ENCODE measurements at regions not wholly inside any gene's neighbourhood (a gene's known extent, or its start where the extent isn't known, plus 50 kb on each side); places are given as distances from the start of the nearest gene placed in this dataset.
"Not testable (repeated sequence)": the region's sequence is repeated elsewhere in the genome, so short reads cannot be mapped to it uniquely, and the experiment has no call there.

GRCh38 chr13:90311929-90312328 lies 1035.6 kb upstream of the MIR17HG start:
- no peak for DNase-seq (ENCODE audit: low read depth in 6 of 9, low spot score in 9 of 9)
- H3K27me3 ChIP-seq (ENCODE audit: control insufficient read depth in 2 of 2, insufficient read depth in 1 of 2, low read length in 1 of 2), result no peaks in the 10 kb centered on the region
- no peak overlapping the region for H3K4me3 ChIP-seq (ENCODE audit: low read length in 2 of 2)
- no peaks in the 10 kb centered on the region for H3K36me3 ChIP-seq (ENCODE audit: control insufficient read depth in 2 of 2, insufficient read depth in 2 of 2, low read length in 1 of 2)
- H3K27ac ChIP-seq (ENCODE audit: low read depth in 1 of 2, low read length in 1 of 2), result no peak overlapping the region
- WGBS, result 92% methylated on average over 7 of the region's 7 CpGs
- H3K4me1 ChIP-seq (ENCODE audit: control insufficient read depth in 2 of 2, insufficient read depth in 2 of 2, low read length in 2 of 2), result no peaks in the 10 kb centered on the region
- no peaks in the 10 kb centered on the region for H3K9me3 ChIP-seq (ENCODE audit: control insufficient read depth in 2 of 2, insufficient read depth in 1 of 2, low read length in 1 of 2)

- 96% methylated on average over 2 of the region's 2 CpGs for WGBS
These were observed 1032.4 kb upstream of the MIR17HG start for GRCh38 chr13:90315061-90315460.

GRCh38 chr13:90320664-90321063 lies 1026.8 kb upstream of the MIR17HG start:
- Histone ChIP-seq H3K9me3 (ENCODE audit: control insufficient read depth in 2 of 2, insufficient read depth in 1 of 2, low read length in 1 of 2) (no peaks in the 10 kb centered on the region), H3K36me3 (ENCODE audit: control insufficient read depth in 2 of 2, insufficient read depth in 2 of 2, low read length in 1 of 2) (no peaks in the 10 kb centered on the region), H3K4me3 (ENCODE audit: low read length in 2 of 2) (no peak overlapping the region), H3K27me3 (ENCODE audit: control insufficient read depth in 2 of 2, insufficient read depth in 1 of 2, low read length in 1 of 2) (no peaks in the 10 kb centered on the region), H3K27ac (ENCODE audit: low read depth in 1 of 2, low read length in 1 of 2) (no peak overlapping the region), H3K4me1 (ENCODE audit: control insufficient read depth in 2 of 2, insufficient read depth in 2 of 2, low read length in 2 of 2) (no peaks in the 10 kb centered on the region)
- WGBS, result 92% methylated on average over 4 of the region's 4 CpGs
- DNase-seq (ENCODE audit: low read depth in 6 of 9, low spot score in 9 of 9), result no peak

More at GRCh38 chr13:90315061-90315460, 1032.4 kb upstream of the MIR17HG start:
- no peak overlapping the region for H3K27ac ChIP-seq (ENCODE audit: low read depth in 1 of 2, low read length in 1 of 2)
- H3K9me3 ChIP-seq (ENCODE audit: control insufficient read depth in 2 of 2, insufficient read depth in 1 of 2, low read length in 1 of 2), result no peaks in the 10 kb centered on the region
- DNase-seq (ENCODE audit: low read depth in 6 of 9, low spot score in 9 of 9), result no peak
- no peaks in the 10 kb centered on the region for H3K36me3 ChIP-seq (ENCODE audit: control insufficient read depth in 2 of 2, insufficient read depth in 2 of 2, low read length in 1 of 2)
- no peaks in the 10 kb centered on the region for H3K4me1 ChIP-seq (ENCODE audit: control insufficient read depth in 2 of 2, insufficient read depth in 2 of 2, low read length in 2 of 2)
- H3K27me3 ChIP-seq (ENCODE audit: control insufficient read depth in 2 of 2, insufficient read depth in 1 of 2, low read length in 1 of 2), result no peaks in the 10 kb centered on the region
- H3K4me3 ChIP-seq (ENCODE audit: low read length in 2 of 2), result no peak overlapping the region

- WGBS, result 89% methylated on average over 9 of the region's 9 CpGs
- no peaks in the 10 kb centered on the region for H3K4me1 ChIP-seq (ENCODE audit: control insufficient read depth in 2 of 2, insufficient read depth in 2 of 2, low read length in 2 of 2)
- no peak overlapping the region for H3K27ac ChIP-seq (ENCODE audit: low read depth in 1 of 2, low read length in 1 of 2)
- H3K9me3 ChIP-seq (ENCODE audit: control insufficient read depth in 2 of 2, insufficient read depth in 1 of 2, low read length in 1 of 2), result no peaks in the 10 kb centered on the region
- H3K36me3 ChIP-seq (ENCODE audit: control insufficient read depth in 2 of 2, insufficient read depth in 2 of 2, low read length in 1 of 2), result no peaks in the 10 kb centered on the region
- H3K27me3 ChIP-seq (ENCODE audit: control insufficient read depth in 2 of 2, insufficient read depth in 1 of 2, low read length in 1 of 2), result no peaks in the 10 kb centered on the region
- no peak for DNase-seq (ENCODE audit: low read depth in 6 of 9, low spot score in 9 of 9)
- H3K4me3 ChIP-seq (ENCODE audit: low read length in 2 of 2), result no peak overlapping the region
These were observed 1026.1 kb upstream of the MIR17HG start for GRCh38 chr13:90321281-90321931.

- Histone ChIP-seq H3K4me3 (ENCODE audit: low read length in 2 of 2) (no peak overlapping the region), H3K27ac (ENCODE audit: low read depth in 1 of 2, low read length in 1 of 2) (no peak overlapping the region)
- 87% methylated on average over 1 of the region's 1 CpG for WGBS
These were observed 1017.8 kb upstream of the MIR17HG start for GRCh38 chr13:90329641-90330040.

GRCh38 chr13:90331974-90332373 lies 1015.5 kb upstream of the MIR17HG start:
- WGBS, result 89% methylated on average over 1 of the region's 1 CpG
- H3K36me3 ChIP-seq (ENCODE audit: control insufficient read depth in 2 of 2, insufficient read depth in 2 of 2, low read length in 1 of 2), result no peaks in the 10 kb centered on the region
- no peaks in the 10 kb centered on the region for H3K27me3 ChIP-seq (ENCODE audit: control insufficient read depth in 2 of 2, insufficient read depth in 1 of 2, low read length in 1 of 2)
- H3K4me1 ChIP-seq (ENCODE audit: control insufficient read depth in 2 of 2, insufficient read depth in 2 of 2, low read length in 2 of 2), result no peaks in the 10 kb centered on the region
- H3K27ac ChIP-seq (ENCODE audit: low read depth in 1 of 2, low read length in 1 of 2), result no peak overlapping the region
- no peak overlapping the region for H3K4me3 ChIP-seq (ENCODE audit: low read length in 2 of 2)
- H3K9me3 ChIP-seq (ENCODE audit: control insufficient read depth in 2 of 2, insufficient read depth in 1 of 2, low read length in 1 of 2), result no peaks in the 10 kb centered on the region
- DNase-seq (ENCODE audit: low read depth in 6 of 9, low spot score in 9 of 9), result no peak

More at GRCh38 chr13:90329641-90330040, 1017.8 kb upstream of the MIR17HG start:
- no peaks in the 10 kb centered on the region for H3K9me3 ChIP-seq (ENCODE audit: control insufficient read depth in 2 of 2, insufficient read depth in 1 of 2, low read length in 1 of 2)
- H3K36me3 ChIP-seq (ENCODE audit: control insufficient read depth in 2 of 2, insufficient read depth in 2 of 2, low read length in 1 of 2), result no peaks in the 10 kb centered on the region
- no peaks in the 10 kb centered on the region for H3K27me3 ChIP-seq (ENCODE audit: control insufficient read depth in 2 of 2, insufficient read depth in 1 of 2, low read length in 1 of 2)
- no peak for DNase-seq (ENCODE audit: low read depth in 6 of 9, low spot score in 9 of 9)
- no peaks in the 10 kb centered on the region for H3K4me1 ChIP-seq (ENCODE audit: control insufficient read depth in 2 of 2, insufficient read depth in 2 of 2, low read length in 2 of 2)

- Histone ChIP-seq H3K36me3 (ENCODE audit: control insufficient read depth in 2 of 2, insufficient read depth in 2 of 2, low read length in 1 of 2) (no peaks in the 10 kb centered on the region), H3K9me3 (ENCODE audit: control insufficient read depth in 2 of 2, insufficient read depth in 1 of 2, low read length in 1 of 2) (peaks cover 0 to 3% of the 10 kb centered on the region in 2 donors), H3K27ac (ENCODE audit: low read depth in 1 of 2, low read length in 1 of 2) (no peak overlapping the region), H3K27me3 (ENCODE audit: control insufficient read depth in 2 of 2, insufficient read depth in 1 of 2, low read length in 1 of 2) (no peaks in the 10 kb centered on the region), H3K4me3 (ENCODE audit: low read length in 2 of 2) (no peak overlapping the region), H3K4me1 (ENCODE audit: control insufficient read depth in 2 of 2, insufficient read depth in 2 of 2, low read length in 2 of 2) (no peaks in the 10 kb centered on the region)
- no peak for DNase-seq (ENCODE audit: low read depth in 6 of 9, low spot score in 9 of 9)
- 80% methylated on average over 4 of the region's 4 CpGs for WGBS
These were observed 1011.0 kb upstream of the MIR17HG start for GRCh38 chr13:90336507-90336906.

- DNase-seq (ENCODE audit: low read depth in 6 of 9, low spot score in 9 of 9); H3K27ac ChIP-seq (ENCODE audit: low read depth in 1 of 2, low read length in 1 of 2); H3K27me3 ChIP-seq (ENCODE audit: control insufficient read depth in 2 of 2, insufficient read depth in 1 of 2, low read length in 1 of 2); H3K4me1 ChIP-seq (ENCODE audit: control insufficient read depth in 2 of 2, insufficient read depth in 2 of 2, low read length in 2 of 2); H3K9me3 ChIP-seq (ENCODE audit: control insufficient read depth in 2 of 2, insufficient read depth in 1 of 2, low read length in 1 of 2); H3K36me3 ChIP-seq (ENCODE audit: control insufficient read depth in 2 of 2, insufficient read depth in 2 of 2, low read length in 1 of 2); H3K4me3 ChIP-seq (ENCODE audit: low read length in 2 of 2): not testable (repeated sequence)
- 84% methylated on average over 1 of the region's 1 CpG for WGBS
These were observed 1006.1 kb upstream of the MIR17HG start for GRCh38 chr13:90341348-90341747.

- H3K9me3 ChIP-seq (ENCODE audit: control insufficient read depth in 2 of 2, insufficient read depth in 1 of 2, low read length in 1 of 2), result peaks cover 2 to 13% of the 10 kb centered on the region in 2 donors
- not testable (repeated sequence) for H3K4me1 ChIP-seq (ENCODE audit: control insufficient read depth in 2 of 2, insufficient read depth in 2 of 2, low read length in 2 of 2); H3K27me3 ChIP-seq (ENCODE audit: control insufficient read depth in 2 of 2, insufficient read depth in 1 of 2, low read length in 1 of 2); H3K27ac ChIP-seq (ENCODE audit: low read depth in 1 of 2, low read length in 1 of 2); DNase-seq (ENCODE audit: low read depth in 6 of 9, low spot score in 9 of 9); H3K4me3 ChIP-seq (ENCODE audit: low read length in 2 of 2); H3K36me3 ChIP-seq (ENCODE audit: control insufficient read depth in 2 of 2, insufficient read depth in 2 of 2, low read length in 1 of 2)
- 96% methylated on average over 42 of the region's 42 CpGs for WGBS
These were observed 998.9 kb upstream of the MIR17HG start for GRCh38 chr13:90348477-90349136.

All from thymus (tissue), 11 donors.